ENCODE measurements at regions not wholly inside any gene's neighbourhood (a gene's known extent, or its start where the extent isn't known, plus 50 kb on each side); places are given as distances from the start of the nearest gene placed in this dataset.
"Not testable (repeated sequence)": the region's sequence is repeated elsewhere in the genome, so short reads cannot be mapped to it uniquely, and the experiment has no call there.

GRCh38 chr1:224559981-224560728 is 56.0 kb upstream of the CNIH3 start:
- ChIA-PET CTCF (no interaction called here), POLR2A (no interaction called here)
- Mint-ChIP-seq H3K4me3 (no peak overlapping the region), H3K36me3 (ENCODE audit: low read depth) (no peaks in the 10 kb centered on the region), H3K4me1 (no peaks in the 10 kb centered on the region), H3K9me3 (peaks cover 2% of the 10 kb centered on the region), H3K27ac (no peak overlapping the region), H3K27me3 (peaks cover 1% of the 10 kb centered on the region)
- intact Hi-C loops (cut with micrococcal nuclease), result no loop called here
- DNase-seq (no peak), ATAC-seq (ENCODE audit: low read depth) (no peak)
- no peak for TF ChIP-seq CTCF (IDR thresholded peaks at IDR 0.05)

- CTCF ChIA-PET; POLR2A ChIA-PET; H3K9me3 Mint-ChIP-seq; H3K4me3 Mint-ChIP-seq; intact Hi-C loops (cut with micrococcal nuclease); H3K36me3 Mint-ChIP-seq (ENCODE audit: low read depth); DNase-seq; H3K4me1 Mint-ChIP-seq; H3K27me3 Mint-ChIP-seq; ATAC-seq (ENCODE audit: low read depth); H3K27ac Mint-ChIP-seq: not testable (repeated sequence)
Measured at GRCh38 chr1:224562881-224563280, 53.2 kb upstream of the CNIH3 start.

- Mint-ChIP-seq H3K36me3 (ENCODE audit: low read depth) (no peaks in the 10 kb centered on the region), H3K4me3 (no peak overlapping the region), H3K27ac (no peak overlapping the region), H3K4me1 (no peaks in the 10 kb centered on the region), H3K9me3 (peaks cover 2% of the 10 kb centered on the region), H3K27me3 (peaks cover 1% of the 10 kb centered on the region)
- DNase-seq (no peak), ATAC-seq (ENCODE audit: low read depth) (no peak)
- no peak for TF ChIP-seq CTCF (IDR thresholded peaks at IDR 0.05)
- intact Hi-C loops (cut with micrococcal nuclease), result no loop called here
- ChIA-PET CTCF (no interaction called here), POLR2A (no interaction called here)
Measured at GRCh38 chr1:224563666-224564065, 52.5 kb upstream of the CNIH3 start.

GRCh38 chr1:224564454-224565084 is 51.5 kb upstream of the CNIH3 start:
- intact Hi-C loops (cut with micrococcal nuclease), result no loop called here
- H3K9me3 Mint-ChIP-seq, result peaks cover 2% of the 10 kb centered on the region
- no peak overlapping the region for H3K4me3 Mint-ChIP-seq
- no peak for TF ChIP-seq CTCF (IDR thresholded peaks at IDR 0.05)
- no peak for ATAC-seq (ENCODE audit: low read depth)
- no peak overlapping the region for H3K27ac Mint-ChIP-seq
- peaks cover 1% of the 10 kb centered on the region for H3K27me3 Mint-ChIP-seq
- H3K36me3 Mint-ChIP-seq (ENCODE audit: low read depth), result no peaks in the 10 kb centered on the region
- CTCF ChIA-PET, result no interaction called here
- no peak for DNase-seq
- POLR2A ChIA-PET, result no interaction called here
- no peaks in the 10 kb centered on the region for H3K4me1 Mint-ChIP-seq

GRCh38 chr1:224565186-224565585 is 50.9 kb upstream of the CNIH3 start:
- Mint-ChIP-seq H3K4me1 (no peaks in the 10 kb centered on the region), H3K27ac (no peak overlapping the region), H3K27me3 (peaks cover 1% of the 10 kb centered on the region), H3K36me3 (ENCODE audit: low read depth) (no peaks in the 10 kb centered on the region), H3K4me3 (no peak overlapping the region), H3K9me3 (peaks cover 2% of the 10 kb centered on the region)
- ChIA-PET POLR2A (no interaction called here), CTCF (no interaction called here)
- no peak for ATAC-seq (ENCODE audit: low read depth)
- no peak for DNase-seq
- intact Hi-C loops (cut with micrococcal nuclease), result no loop called here
- TF ChIP-seq CTCF (IDR thresholded peaks at IDR 0.05), result no peak

Measured in activated B cell treated with CpG ODN at 0.5 μM for 24 hours (primary cell).